ENCODE measurements at regions not wholly inside any gene's neighbourhood (a gene's known extent, or its start where the extent isn't known, plus 50 kb on each side); places are given as distances from the start of the nearest gene placed in this dataset.

DNA sequence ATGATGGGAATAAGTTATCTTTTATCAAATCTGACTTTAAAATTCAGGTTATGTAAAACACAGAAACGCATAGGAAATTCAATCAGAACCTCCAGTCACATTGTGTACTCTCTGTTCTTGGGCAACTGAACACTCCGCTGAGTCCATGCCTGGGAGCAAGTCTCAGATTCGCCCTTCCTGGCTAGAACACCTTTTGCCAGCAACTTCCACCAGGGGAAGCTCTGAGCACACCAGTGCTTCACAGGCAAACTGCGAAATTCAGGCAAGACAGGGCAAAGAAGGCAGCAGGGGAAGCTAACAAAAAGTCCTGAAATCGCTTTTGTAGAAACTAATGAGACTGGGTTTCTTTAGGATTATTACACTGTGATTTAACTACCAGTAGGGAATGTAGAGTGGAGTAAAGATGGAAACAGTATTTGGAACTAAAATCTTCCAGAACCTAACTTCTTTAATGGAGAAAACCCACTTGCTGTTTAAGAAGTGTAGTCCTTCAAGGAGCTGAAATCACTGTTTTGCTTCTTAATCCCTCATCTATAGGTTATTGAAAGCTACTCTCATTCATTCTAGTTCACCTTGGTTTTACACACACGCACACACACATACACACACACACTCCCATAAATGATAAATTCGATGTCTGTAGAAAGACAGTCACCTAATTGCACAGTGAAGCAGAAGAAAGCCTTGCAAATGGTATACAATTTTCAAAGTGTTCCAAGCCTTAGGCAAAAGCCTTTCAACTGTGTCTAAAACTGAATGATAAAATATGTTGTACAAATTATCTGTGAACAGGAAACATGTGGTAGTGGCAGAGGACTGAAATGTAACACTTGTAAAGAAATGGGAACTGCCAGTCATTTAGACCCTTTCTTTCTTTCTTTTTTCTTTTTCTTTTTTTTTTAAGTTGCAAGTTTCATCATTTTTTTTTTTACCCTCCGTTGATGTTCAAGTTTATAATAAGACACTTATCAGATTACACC lies 214.5 kb downstream of the TMEM182 start:
- Histone ChIP-seq H3K4me1 (no peaks in the 10 kb centered on the region), H3K36me3 (no peaks in the 10 kb centered on the region), H3K27ac (no peak overlapping the region), H3K27me3 (no peaks in the 10 kb centered on the region), H3K4me3 (no peak overlapping the region), H3K9me3 (no peaks in the 10 kb centered on the region)
- TF ChIP-seq POLR2AphosphoS5 (IDR thresholded peaks at IDR 0.05; ENCODE audit: insufficient read depth in 1 of 2, low read depth in 1 of 2) = no peak
- TF ChIP-seq, protein P1, sequence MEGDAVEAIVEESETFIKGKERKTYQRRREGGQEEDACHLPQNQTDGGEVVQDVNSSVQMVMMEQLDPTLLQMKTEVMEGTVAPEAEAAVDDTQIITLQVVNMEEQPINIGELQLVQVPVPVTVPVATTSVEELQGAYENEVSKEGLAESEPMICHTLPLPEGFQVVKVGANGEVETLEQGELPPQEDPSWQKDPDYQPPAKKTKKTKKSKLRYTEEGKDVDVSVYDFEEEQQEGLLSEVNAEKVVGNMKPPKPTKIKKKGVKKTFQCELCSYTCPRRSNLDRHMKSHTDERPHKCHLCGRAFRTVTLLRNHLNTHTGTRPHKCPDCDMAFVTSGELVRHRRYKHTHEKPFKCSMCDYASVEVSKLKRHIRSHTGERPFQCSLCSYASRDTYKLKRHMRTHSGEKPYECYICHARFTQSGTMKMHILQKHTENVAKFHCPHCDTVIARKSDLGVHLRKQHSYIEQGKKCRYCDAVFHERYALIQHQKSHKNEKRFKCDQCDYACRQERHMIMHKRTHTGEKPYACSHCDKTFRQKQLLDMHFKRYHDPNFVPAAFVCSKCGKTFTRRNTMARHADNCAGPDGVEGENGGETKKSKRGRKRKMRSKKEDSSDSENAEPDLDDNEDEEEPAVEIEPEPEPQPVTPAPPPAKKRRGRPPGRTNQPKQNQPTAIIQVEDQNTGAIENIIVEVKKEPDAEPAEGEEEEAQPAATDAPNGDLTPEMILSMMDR (IDR thresholded peaks at IDR 0.05) = no peak
- no peak for TF ChIP-seq POLR2A (IDR thresholded peaks at IDR 0.05)
- intact Hi-C loops (cut with DNase I) = no loop called here
- DNase-seq (ENCODE audit: extremely low spot score in 2 of 2) = no peak

DNA sequence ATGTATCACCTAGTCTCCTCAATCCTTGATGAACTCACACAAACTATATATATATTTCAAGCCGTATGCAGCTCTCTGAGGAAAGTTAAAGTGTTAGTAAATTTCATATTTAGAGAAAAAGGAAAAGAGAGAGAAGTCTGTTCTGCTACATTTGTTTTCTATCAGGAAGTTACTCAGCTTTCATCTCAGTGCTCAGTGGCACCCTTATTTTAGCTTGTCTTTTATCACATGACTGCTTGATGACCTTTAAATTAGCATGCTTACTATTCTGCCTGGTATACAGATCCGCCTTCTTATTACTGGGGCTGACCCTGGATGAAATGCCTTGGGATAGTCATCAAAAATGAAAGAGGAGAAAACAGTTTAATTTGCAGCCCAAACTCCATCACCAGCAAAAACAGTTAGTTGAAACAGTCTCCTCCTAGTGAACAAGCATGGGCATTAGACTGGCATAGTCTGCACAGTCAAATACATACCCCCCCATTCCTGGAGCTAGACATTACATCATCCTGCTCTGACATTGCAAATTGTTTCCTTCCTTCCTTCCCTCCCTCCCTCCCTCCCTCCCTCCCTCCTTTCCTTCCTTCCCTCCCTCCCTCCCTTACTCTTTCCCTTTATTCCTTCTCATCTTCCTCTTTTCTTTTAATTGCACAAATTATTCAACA lies 215.7 kb downstream of the TMEM182 start:
- Histone ChIP-seq H3K27ac (no peak overlapping the region), H3K27me3 (no peaks in the 10 kb centered on the region), H3K36me3 (no peaks in the 10 kb centered on the region), H3K9me3 (no peaks in the 10 kb centered on the region), H3K4me1 (no peaks in the 10 kb centered on the region), H3K4me3 (no peak overlapping the region)
- TF ChIP-seq POLR2A (IDR thresholded peaks at IDR 0.05) (no peak), POLR2AphosphoS5 (IDR thresholded peaks at IDR 0.05; ENCODE audit: insufficient read depth in 1 of 2, low read depth in 1 of 2) (no peak)
- TF ChIP-seq, protein P1 (IDR thresholded peaks at IDR 0.05) = no peak
- intact Hi-C loops (cut with DNase I) = no loop called here
- no peak for DNase-seq (ENCODE audit: extremely low spot score in 2 of 2)

DNA sequence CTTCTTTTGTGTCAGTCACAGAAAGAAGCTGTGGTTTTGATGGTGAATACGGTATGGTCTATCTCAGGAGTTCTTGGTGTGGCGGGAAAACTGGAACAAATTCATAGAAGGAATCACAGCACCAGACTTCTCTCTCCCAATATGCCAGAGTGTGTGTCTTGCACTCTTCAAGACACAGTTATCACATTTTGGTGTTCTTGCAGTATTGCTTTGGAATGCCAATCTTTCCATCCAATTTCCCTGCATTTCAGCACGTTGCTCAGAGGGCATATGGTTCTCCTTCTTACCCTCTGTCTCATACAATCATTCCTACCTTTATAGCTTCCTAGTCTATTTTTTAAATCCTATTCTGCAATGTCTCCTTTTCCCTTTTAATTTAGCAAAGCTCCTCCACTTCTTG lies 216.3 kb downstream of the TMEM182 start:
- H3K27ac ChIP-seq = no peak overlapping the region
- intact Hi-C loops (cut with DNase I) = no loop called here
- no peaks in the 10 kb centered on the region for H3K9me3 ChIP-seq
- no peaks in the 10 kb centered on the region for H3K4me1 ChIP-seq
- H3K36me3 ChIP-seq = no peaks in the 10 kb centered on the region
- H3K27me3 ChIP-seq = no peaks in the 10 kb centered on the region
- H3K4me3 ChIP-seq = no peak overlapping the region
- DNase-seq (ENCODE audit: extremely low spot score in 2 of 2) = no peak
- TF ChIP-seq, protein P1 (IDR thresholded peaks at IDR 0.05) = no peak

DNA sequence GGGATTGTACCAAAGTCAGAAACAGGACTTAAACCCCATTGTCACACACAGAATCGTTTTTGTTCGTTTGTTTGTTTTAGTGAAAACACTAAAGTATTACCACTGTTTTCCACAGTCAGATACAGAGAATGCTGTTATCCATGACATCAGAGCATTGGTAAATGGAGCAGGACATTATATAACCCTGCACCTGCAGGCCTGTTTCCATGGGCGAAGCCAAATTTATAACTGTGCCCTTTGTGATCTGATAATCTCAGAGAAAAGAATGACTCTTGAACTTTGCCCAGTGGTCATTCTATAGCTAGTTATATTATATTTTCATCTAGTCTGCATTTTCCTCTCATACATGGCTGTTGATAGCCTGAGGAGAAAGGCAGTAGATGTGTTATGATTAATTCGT lies 217.6 kb downstream of the TMEM182 start:
- intact Hi-C loops (cut with DNase I) = no loop called here
- H3K9me3 ChIP-seq = no peaks in the 10 kb centered on the region
- H3K4me1 ChIP-seq = no peaks in the 10 kb centered on the region
- DNase-seq (ENCODE audit: extremely low spot score in 2 of 2) = no peak
- H3K27ac ChIP-seq = no peak overlapping the region
- no peaks in the 10 kb centered on the region for H3K36me3 ChIP-seq
- no peak overlapping the region for H3K4me3 ChIP-seq
- no peaks in the 10 kb centered on the region for H3K27me3 ChIP-seq
- TF ChIP-seq POLR2AphosphoS5 (IDR thresholded peaks at IDR 0.05; ENCODE audit: insufficient read depth in 1 of 2, low read depth in 1 of 2) = no peak
- TF ChIP-seq, protein P1 (IDR thresholded peaks at IDR 0.05) = no peak

DNA sequence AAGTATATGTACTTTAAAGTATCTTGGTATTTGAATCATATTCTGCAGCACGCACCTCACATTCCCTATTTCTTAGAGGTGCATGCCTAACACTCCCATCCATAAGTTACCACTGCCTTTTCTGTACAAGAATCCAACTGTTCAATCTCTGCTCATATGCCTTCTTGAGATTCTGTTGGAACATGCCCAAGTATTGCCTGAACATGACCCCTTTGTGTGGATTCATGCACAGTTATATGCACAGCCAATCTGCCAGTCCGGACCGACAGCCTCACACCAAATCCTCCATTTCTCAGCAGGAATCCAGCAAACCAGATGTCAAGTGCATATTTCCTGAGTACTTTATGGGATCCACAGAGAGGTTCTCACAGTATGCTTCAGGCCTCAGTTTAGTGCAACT lies 222.0 kb downstream of the TMEM182 start:
- intact Hi-C loops (cut with DNase I) = no loop called here
- Histone ChIP-seq H3K27ac (no peak overlapping the region), H3K36me3 (no peaks in the 10 kb centered on the region), H3K9me3 (no peaks in the 10 kb centered on the region), H3K27me3 (no peaks in the 10 kb centered on the region), H3K4me1 (no peaks in the 10 kb centered on the region), H3K4me3 (no peak overlapping the region)
- TF ChIP-seq POLR2AphosphoS5 (IDR thresholded peaks at IDR 0.05; ENCODE audit: insufficient read depth in 1 of 2, low read depth in 1 of 2) (no peak), POLR2A (IDR thresholded peaks at IDR 0.05) (no peak)
- TF ChIP-seq, protein P1 (IDR thresholded peaks at IDR 0.05) = no peak
- DNase-seq (ENCODE audit: extremely low spot score in 2 of 2) = no peak
